Stomach (tissue), 4 donors: ENCODE measurements at regions not wholly inside any gene's neighbourhood (a gene's known extent, or its start where the extent isn't known, plus 50 kb on each side); places are given as distances from the start of the nearest gene placed in this dataset.

Experiments
- CTCF ChIP-seq, 7 experiments: fragments of 450-650 bp in 4 of 7; fragments of 200-600 bp in 3 of 7; sonication (generic) in 3 of 7; IDR thresholded peaks; one replicate each; pipeline ENCODE4 v1.5.1; 2016 to 2019; ENCODE audit warnings: antibody characterized with exemption in 7 of 7, control low read depth in 2 of 7, mild to moderate bottlenecking in 1 of 7
- POLR2A ChIP-seq, 4 donors: fragments of 450-650 bp; IDR thresholded peaks; one replicate each; pipeline ENCODE4 v1.6.1; 2016; ENCODE audit warnings: antibody characterized with exemption in 4 of 4, control low read depth in 2 of 4, mild to moderate bottlenecking in 1 of 4, moderate library complexity in 1 of 4

- TF ChIP-seq CTCF (IDR thresholded peaks at IDR 0.05) (no peak), POLR2A (IDR thresholded peaks at IDR 0.05) (no peak)
These were observed 193.6 kb upstream of the CARD18 start for GRCh38 chr11:105333153-105333552.
